SU-DHL-6 (cell line): ENCODE measurements at regions not wholly inside any gene's neighbourhood (a gene's known extent, or its start where the extent isn't known, plus 50 kb on each side); places are given as distances from the start of the nearest gene placed in this dataset.

Experiments
- H2AFZ ChIP-seq: fragments of 200-600 bp; sonication (generic); 2 replicates; pipeline ENCODE4 v1.6.1; 2014; ENCODE audit warnings: low read depth, mild to moderate bottlenecking, moderate library complexity, mixed read lengths, antibody characterized with exemption, low read length; ENCODE audit not compliant: severe bottlenecking
- H3F3A ChIP-seq: fragments of 200-600 bp; shearing (Covaris generic); 2 replicates; pipeline ENCODE4 v1.6.0; 2016; ENCODE audit warnings: antibody characterized with exemption, mild to moderate bottlenecking; ENCODE audit not compliant: insufficient read depth
- H3K27ac ChIP-seq: fragments of 200-600 bp; sonication (generic); 2 replicates; pipeline ENCODE4 v1.5.1; 2016; ENCODE audit warnings: low read depth, mild to moderate bottlenecking, low read length, moderate library complexity, mixed read lengths
- H3K27me3 ChIP-seq: fragments of 200-600 bp; sonication (generic), shearing (Covaris generic); 2 replicates; pipeline ENCODE4 v1.6.0; 2014; ENCODE audit warnings: mild to moderate bottlenecking, low read length
- H3K36me3 ChIP-seq: fragments of 200-600 bp; sonication (generic); 2 replicates; pipeline ENCODE4 v1.6.1; 2014; ENCODE audit warnings: mild to moderate bottlenecking, low read length, mixed read lengths
- H3K4me2 ChIP-seq: fragments of 300-600, 200-600 bp; shearing (Covaris generic), sonication (generic); 2 replicates; pipeline ENCODE4 v1.6.0; 2014; ENCODE audit warnings: low read length, low read depth, mild to moderate bottlenecking; ENCODE audit not compliant: poor library complexity, severe bottlenecking
- H3K4me3 ChIP-seq: fragments of 200-600 bp; sonication (generic); 2 replicates; pipeline ENCODE4 v1.5.1; 2014; ENCODE audit warnings: antibody characterized with exemption, low read length, mild to moderate bottlenecking, mixed read lengths; ENCODE audit not compliant: insufficient read depth, poor library complexity, severe bottlenecking
- H3K79me2 ChIP-seq: fragments of 200-600 bp; sonication (generic); 2 replicates; pipeline ENCODE4 v1.6.1; 2014; ENCODE audit warnings: mild to moderate bottlenecking, low read length, moderate library complexity; ENCODE audit not compliant: insufficient read depth
- H3K9ac ChIP-seq: fragments of 200-600 bp; sonication (generic); 2 replicates; pipeline ENCODE4 v1.7.0; 2014; ENCODE audit warnings: mild to moderate bottlenecking, low read length
- H3K9me2 ChIP-seq: fragments of 200-600 bp; sonication (generic); replicated peaks from 2 replicates; pipeline ENCODE4 v1.6.1; 2014; ENCODE audit warnings: low read length; ENCODE audit not compliant: insufficient read depth
- H3K9me3 ChIP-seq: fragments of 200-600 bp; sonication (generic); 2 replicates; pipeline ENCODE4 v1.6.1; 2014; ENCODE audit warnings: low read length, mixed read lengths; ENCODE audit not compliant: insufficient read depth
- H4K20me1 ChIP-seq: fragments of 200-600 bp; sonication (generic); 2 replicates; pipeline ENCODE4 v1.6.1; 2014; ENCODE audit warnings: low read depth, mild to moderate bottlenecking, antibody characterized with exemption, low read length, moderate library complexity, mixed read lengths
- CTCF ChIP-seq: fragments of 200-600 bp; sonication (generic); IDR thresholded peaks from one replicate; pipeline ENCODE4 v1.5.1; 2017; ENCODE audit warnings: antibody characterized with exemption, mild to moderate bottlenecking, low read length, moderate library complexity; ENCODE audit not compliant: insufficient read depth, poor library complexity, severe bottlenecking
- EZH2phosphoT487 ChIP-seq: fragments of 200-600 bp; sonication (generic), shearing (Covaris generic); conservative IDR thresholded peaks from 2 replicates; pipeline ENCODE4 v1.6.1; 2018; ENCODE audit warnings: mild to moderate bottlenecking, antibody characterized with exemption, low read length, moderate library complexity, mixed read lengths

- H3K27me3 ChIP-seq, result no peaks in the 10 kb centered on the region
- H3K9me3 ChIP-seq, result no peaks in the 10 kb centered on the region
Observed at GRCh38 chr13:76421011-76421410, 465.2 kb downstream of the KCTD12 start.

GRCh38 chr13:76418404-76418803 is 467.8 kb downstream of the KCTD12 start:
- no peaks in the 10 kb centered on the region for H3F3A ChIP-seq
- H3K4me2 ChIP-seq, result no peak overlapping the region
- no peak overlapping the region for H3K9ac ChIP-seq
- H4K20me1 ChIP-seq, result no peaks in the 10 kb centered on the region
- no peaks in the 10 kb centered on the region for H3K9me3 ChIP-seq
- H3K4me3 ChIP-seq, result no peak overlapping the region
- H3K9me2 ChIP-seq, result no peaks in the 10 kb centered on the region
- H2AFZ ChIP-seq, result no peak overlapping the region
- H3K27ac ChIP-seq, result no peak overlapping the region
- no peaks in the 10 kb centered on the region for H3K27me3 ChIP-seq
- TF ChIP-seq CTCF, result no peak
- TF ChIP-seq EZH2phosphoT487, result no peak
- H3K79me2 ChIP-seq, result no peaks in the 10 kb centered on the region
- no peaks in the 10 kb centered on the region for H3K36me3 ChIP-seq

More at GRCh38 chr13:76421011-76421410, 465.2 kb downstream of the KCTD12 start:
- TF ChIP-seq EZH2phosphoT487, result no peak
- TF ChIP-seq CTCF, result no peak
- no peaks in the 10 kb centered on the region for H4K20me1 ChIP-seq
- no peak overlapping the region for H2AFZ ChIP-seq
- no peaks in the 10 kb centered on the region for H3K9me2 ChIP-seq
- no peaks in the 10 kb centered on the region for H3F3A ChIP-seq
- H3K27ac ChIP-seq, result no peak overlapping the region
- H3K79me2 ChIP-seq, result no peaks in the 10 kb centered on the region
- H3K36me3 ChIP-seq, result no peaks in the 10 kb centered on the region
- no peak overlapping the region for H3K4me3 ChIP-seq
- H3K9ac ChIP-seq, result no peak overlapping the region
- H3K4me2 ChIP-seq, result no peak overlapping the region

- TF ChIP-seq CTCF (no peak), EZH2phosphoT487 (no peak)
- H3K79me2 ChIP-seq, result no peaks in the 10 kb centered on the region
- no peaks in the 10 kb centered on the region for H3K9me2 ChIP-seq
- no peaks in the 10 kb centered on the region for H3F3A ChIP-seq
- no peaks in the 10 kb centered on the region for H4K20me1 ChIP-seq
- H3K9me3 ChIP-seq, result no peaks in the 10 kb centered on the region
- no peak overlapping the region for H3K4me3 ChIP-seq
- H3K9ac ChIP-seq, result no peak overlapping the region
- H3K36me3 ChIP-seq, result no peaks in the 10 kb centered on the region
- H3K27ac ChIP-seq, result no peak overlapping the region
- no peak overlapping the region for H2AFZ ChIP-seq
- no peak overlapping the region for H3K4me2 ChIP-seq
- H3K27me3 ChIP-seq, result no peaks in the 10 kb centered on the region
Observed at GRCh38 chr13:76414320-76414719, 471.9 kb downstream of the KCTD12 start.

GRCh38 chr13:76406243-76406642 is 480.0 kb downstream of the KCTD12 start:
- H3K4me2 ChIP-seq, result no peak overlapping the region
- H3K36me3 ChIP-seq, result no peaks in the 10 kb centered on the region
- H3K27me3 ChIP-seq, result no peaks in the 10 kb centered on the region
- H3K79me2 ChIP-seq, result no peaks in the 10 kb centered on the region
- H3F3A ChIP-seq, result no peaks in the 10 kb centered on the region
- H3K27ac ChIP-seq, result no peak overlapping the region
- no peak overlapping the region for H3K9ac ChIP-seq
- H4K20me1 ChIP-seq, result no peaks in the 10 kb centered on the region
- no peak overlapping the region for H3K4me3 ChIP-seq
- TF ChIP-seq EZH2phosphoT487, result no peak
- no peak for TF ChIP-seq CTCF
- no peaks in the 10 kb centered on the region for H3K9me2 ChIP-seq
- no peak overlapping the region for H2AFZ ChIP-seq
- no peaks in the 10 kb centered on the region for H3K9me3 ChIP-seq
